ENCODE measurements at regions not wholly inside any gene's neighbourhood (a gene's known extent, or its start where the extent isn't known, plus 50 kb on each side); places are given as distances from the start of the nearest gene placed in this dataset.

- no peak for TF ChIP-seq CTCF (conservative IDR thresholded peaks at IDR 0.05; ENCODE audit: low read depth, low read length)
- no peak for DNase-seq (ENCODE audit: low read depth)
- no peak overlapping the region for H3K4me3 ChIP-seq (ENCODE audit: low read length)
These were observed 735.3 kb downstream of the PCDH18 start for GRCh38 chr4:136796953-136797352.

GRCh38 chr4:136793848-136794247 is 738.4 kb downstream of the PCDH18 start:
- DNase-seq (ENCODE audit: low read depth) = no peak
- no peak for TF ChIP-seq CTCF (conservative IDR thresholded peaks at IDR 0.05; ENCODE audit: low read depth, low read length)
- no peak overlapping the region for H3K4me3 ChIP-seq (ENCODE audit: low read length)

GRCh38 chr4:136784326-136784725 is 748.0 kb downstream of the PCDH18 start:
- no peak for DNase-seq (ENCODE audit: low read depth)
- TF ChIP-seq CTCF (conservative IDR thresholded peaks at IDR 0.05; ENCODE audit: low read depth, low read length) = no peak

GRCh38 chr4:136769717-136770116 is 762.6 kb downstream of the PCDH18 start:
- no peak overlapping the region for H3K4me3 ChIP-seq (ENCODE audit: low read length)
- no peak for TF ChIP-seq CTCF (conservative IDR thresholded peaks at IDR 0.05; ENCODE audit: low read depth, low read length)
- no peak for DNase-seq (ENCODE audit: low read depth)

More at GRCh38 chr4:136784326-136784725, 748.0 kb downstream of the PCDH18 start:
- no peak overlapping the region for H3K4me3 ChIP-seq (ENCODE audit: low read length)

- no peak for DNase-seq (ENCODE audit: low read depth)
- no peak for TF ChIP-seq CTCF (conservative IDR thresholded peaks at IDR 0.05; ENCODE audit: low read depth, low read length)
- no peak overlapping the region for H3K4me3 ChIP-seq (ENCODE audit: low read length)
These were observed 763.4 kb downstream of the PCDH18 start for GRCh38 chr4:136768925-136769275.

GRCh38 chr4:136768213-136768924 is 763.9 kb downstream of the PCDH18 start:
- DNase-seq (ENCODE audit: low read depth) = no peak
- no peak for TF ChIP-seq CTCF (conservative IDR thresholded peaks at IDR 0.05; ENCODE audit: low read depth, low read length)
- no peak overlapping the region for H3K4me3 ChIP-seq (ENCODE audit: low read length)

GRCh38 chr4:136763919-136764318 is 768.4 kb downstream of the PCDH18 start:
- no peak overlapping the region for H3K4me3 ChIP-seq (ENCODE audit: low read length)
- no peak for TF ChIP-seq CTCF (conservative IDR thresholded peaks at IDR 0.05; ENCODE audit: low read depth, low read length)
- no peak for DNase-seq (ENCODE audit: low read depth)
